Memory B cell (primary cell): ENCODE measurements at regions not wholly inside any gene's neighbourhood (a gene's known extent, or its start where the extent isn't known, plus 50 kb on each side); places are given as distances from the start of the nearest gene placed in this dataset.

ENCODE experiments used
- ATAC-seq: fragments of 150-1000 bp; cut with Tn5 transposase; 2 replicates; pipeline ENCODE4 v1.10.0; 2021; ENCODE audit warnings: low read depth, mild to moderate bottlenecking, moderate library complexity
- DNase-seq, 2 donors: peaks; one replicate each; pipeline ENCODE4 v3.0.0; 2022; ENCODE audit warnings: low spot score in 2 of 2
- H3K27ac Mint-ChIP-seq: one replicate; pipeline ENCODE4 v1.8.0; 2022; ENCODE audit warnings: mild to moderate bottlenecking, moderate library complexity, mixed read lengths
- H3K27me3 Mint-ChIP-seq: one replicate; pipeline ENCODE4 v1.8.0; 2022; ENCODE audit warnings: mixed read lengths
- H3K36me3 Mint-ChIP-seq: one replicate; pipeline ENCODE4 v1.8.0; 2022; ENCODE audit warnings: mild to moderate bottlenecking, mixed read lengths
- H3K4me1 Mint-ChIP-seq: one replicate; pipeline ENCODE4 v1.8.0; 2022; ENCODE audit warnings: mixed read lengths
- H3K4me3 Mint-ChIP-seq: one replicate; pipeline ENCODE4 v1.8.0; 2022; ENCODE audit warnings: mild to moderate bottlenecking, moderate library complexity, mixed read lengths
- H3K9me3 Mint-ChIP-seq: one replicate; pipeline ENCODE4 v1.8.0; 2022; ENCODE audit warnings: mixed read lengths

- DNase-seq = no peak
- H3K27me3 Mint-ChIP-seq = no peaks in the 10 kb centered on the region
- H3K4me1 Mint-ChIP-seq = no peaks in the 10 kb centered on the region
- H3K4me3 Mint-ChIP-seq = no peak overlapping the region
- peaks cover 3% of the 10 kb centered on the region for H3K9me3 Mint-ChIP-seq
- no peaks in the 10 kb centered on the region for H3K36me3 Mint-ChIP-seq
- no peak for ATAC-seq
- no peak overlapping the region for H3K27ac Mint-ChIP-seq
These were observed 77.9 kb upstream of the DKK2 start for GRCh38 chr4:107114059-107114458.

- no peak overlapping the region for H3K27ac Mint-ChIP-seq
- no peaks in the 10 kb centered on the region for H3K27me3 Mint-ChIP-seq
- H3K4me1 Mint-ChIP-seq = no peaks in the 10 kb centered on the region
- no peaks in the 10 kb centered on the region for H3K36me3 Mint-ChIP-seq
- no peak overlapping the region for H3K4me3 Mint-ChIP-seq
- H3K9me3 Mint-ChIP-seq = peaks cover 2% of the 10 kb centered on the region
- DNase-seq (no peak), ATAC-seq (no peak)
These were observed 62.3 kb upstream of the DKK2 start for GRCh38 chr4:107098401-107098800.

- no peaks in the 10 kb centered on the region for H3K9me3 Mint-ChIP-seq
- no peaks in the 10 kb centered on the region for H3K36me3 Mint-ChIP-seq
- no peak for DNase-seq
- no peaks in the 10 kb centered on the region for H3K27me3 Mint-ChIP-seq
- H3K4me1 Mint-ChIP-seq = no peaks in the 10 kb centered on the region
- no peak overlapping the region for H3K27ac Mint-ChIP-seq
- H3K4me3 Mint-ChIP-seq = no peak overlapping the region
- no peak for ATAC-seq
These were observed 58.9 kb upstream of the DKK2 start for GRCh38 chr4:107094976-107095375.

- ATAC-seq = no peak
- Mint-ChIP-seq H3K27ac (no peak overlapping the region), H3K27me3 (no peaks in the 10 kb centered on the region), H3K9me3 (no peaks in the 10 kb centered on the region), H3K4me3 (no peak overlapping the region), H3K36me3 (no peaks in the 10 kb centered on the region), H3K4me1 (no peaks in the 10 kb centered on the region)
- DNase-seq = no peak
These were observed 58.2 kb upstream of the DKK2 start for GRCh38 chr4:107094332-107094731.
